Uterus (tissue), 2 donors: ENCODE measurements at regions not wholly inside any gene's neighbourhood (a gene's known extent, or its start where the extent isn't known, plus 50 kb on each side); places are given as distances from the start of the nearest gene placed in this dataset.

Source experiments
- CTCF ChIP-seq, 4 experiments: fragments of 200-600 bp in 2 of 4; fragments of 450-650 bp in 2 of 4; sonication (generic) in 2 of 4; IDR thresholded peaks; one replicate each; pipeline ENCODE4 v1.5.1; 2016 to 2019; ENCODE audit warnings: antibody characterized with exemption in 4 of 4, mild to moderate bottlenecking in 2 of 4, moderate library complexity in 1 of 4
- POLR2A ChIP-seq, 2 donors: fragments of 450-650 bp; IDR thresholded peaks; one replicate each; pipeline ENCODE4 v1.6.1; 2016; ENCODE audit warnings: antibody characterized with exemption in 2 of 2, mild to moderate bottlenecking in 1 of 2, moderate library complexity in 1 of 2

GRCh38 chr9:31848505-31849285 is 535.7 kb upstream of the ACO1 start:
- no peak for TF ChIP-seq POLR2A (IDR thresholded peaks at IDR 0.05)
- no peak for TF ChIP-seq CTCF (IDR thresholded peaks at IDR 0.05)
